SU-DHL-6 (cell line): ENCODE measurements at regions not wholly inside any gene's neighbourhood (a gene's known extent, or its start where the extent isn't known, plus 50 kb on each side); places are given as distances from the start of the nearest gene placed in this dataset.

Experiments
- H2AFZ ChIP-seq: fragments of 200-600 bp; sonication (generic); 2 replicates; pipeline ENCODE4 v1.6.1; 2014; ENCODE audit warnings: low read depth, mild to moderate bottlenecking, moderate library complexity, mixed read lengths, antibody characterized with exemption, low read length; ENCODE audit not compliant: severe bottlenecking
- H3F3A ChIP-seq: fragments of 200-600 bp; shearing (Covaris generic); 2 replicates; pipeline ENCODE4 v1.6.0; 2016; ENCODE audit warnings: antibody characterized with exemption, mild to moderate bottlenecking; ENCODE audit not compliant: insufficient read depth
- H3K27ac ChIP-seq: fragments of 200-600 bp; sonication (generic); 2 replicates; pipeline ENCODE4 v1.5.1; 2016; ENCODE audit warnings: low read depth, mild to moderate bottlenecking, low read length, moderate library complexity, mixed read lengths
- H3K27me3 ChIP-seq: fragments of 200-600 bp; sonication (generic), shearing (Covaris generic); 2 replicates; pipeline ENCODE4 v1.6.0; 2014; ENCODE audit warnings: mild to moderate bottlenecking, low read length
- H3K36me3 ChIP-seq: fragments of 200-600 bp; sonication (generic); 2 replicates; pipeline ENCODE4 v1.6.1; 2014; ENCODE audit warnings: mild to moderate bottlenecking, low read length, mixed read lengths
- H3K4me2 ChIP-seq: fragments of 300-600, 200-600 bp; shearing (Covaris generic), sonication (generic); 2 replicates; pipeline ENCODE4 v1.6.0; 2014; ENCODE audit warnings: low read length, low read depth, mild to moderate bottlenecking; ENCODE audit not compliant: poor library complexity, severe bottlenecking
- H3K4me3 ChIP-seq: fragments of 200-600 bp; sonication (generic); 2 replicates; pipeline ENCODE4 v1.5.1; 2014; ENCODE audit warnings: antibody characterized with exemption, low read length, mild to moderate bottlenecking, mixed read lengths; ENCODE audit not compliant: insufficient read depth, poor library complexity, severe bottlenecking
- H3K79me2 ChIP-seq: fragments of 200-600 bp; sonication (generic); 2 replicates; pipeline ENCODE4 v1.6.1; 2014; ENCODE audit warnings: mild to moderate bottlenecking, low read length, moderate library complexity; ENCODE audit not compliant: insufficient read depth
- H3K9ac ChIP-seq: fragments of 200-600 bp; sonication (generic); 2 replicates; pipeline ENCODE4 v1.7.0; 2014; ENCODE audit warnings: mild to moderate bottlenecking, low read length
- H3K9me2 ChIP-seq: fragments of 200-600 bp; sonication (generic); replicated peaks from 2 replicates; pipeline ENCODE4 v1.6.1; 2014; ENCODE audit warnings: low read length; ENCODE audit not compliant: insufficient read depth
- H3K9me3 ChIP-seq: fragments of 200-600 bp; sonication (generic); 2 replicates; pipeline ENCODE4 v1.6.1; 2014; ENCODE audit warnings: low read length, mixed read lengths; ENCODE audit not compliant: insufficient read depth
- H4K20me1 ChIP-seq: fragments of 200-600 bp; sonication (generic); 2 replicates; pipeline ENCODE4 v1.6.1; 2014; ENCODE audit warnings: low read depth, mild to moderate bottlenecking, antibody characterized with exemption, low read length, moderate library complexity, mixed read lengths
- CTCF ChIP-seq: fragments of 200-600 bp; sonication (generic); IDR thresholded peaks from one replicate; pipeline ENCODE4 v1.5.1; 2017; ENCODE audit warnings: antibody characterized with exemption, mild to moderate bottlenecking, low read length, moderate library complexity; ENCODE audit not compliant: insufficient read depth, poor library complexity, severe bottlenecking
- EZH2phosphoT487 ChIP-seq: fragments of 200-600 bp; sonication (generic), shearing (Covaris generic); conservative IDR thresholded peaks from 2 replicates; pipeline ENCODE4 v1.6.1; 2018; ENCODE audit warnings: mild to moderate bottlenecking, antibody characterized with exemption, low read length, moderate library complexity, mixed read lengths

- H3K79me2 ChIP-seq, result no peaks in the 10 kb centered on the region
- no peaks in the 10 kb centered on the region for H3K27me3 ChIP-seq
- no peaks in the 10 kb centered on the region for H3K36me3 ChIP-seq
- H3F3A ChIP-seq, result no peaks in the 10 kb centered on the region
- H3K9me2 ChIP-seq, result no peaks in the 10 kb centered on the region
- H3K4me3 ChIP-seq, result no peak overlapping the region
- no peak overlapping the region for H3K9ac ChIP-seq
- no peaks in the 10 kb centered on the region for H3K9me3 ChIP-seq
- H2AFZ ChIP-seq, result no peak overlapping the region
- no peak for TF ChIP-seq EZH2phosphoT487
- TF ChIP-seq CTCF, result no peak
- no peak overlapping the region for H3K4me2 ChIP-seq
- no peaks in the 10 kb centered on the region for H4K20me1 ChIP-seq
- no peak overlapping the region for H3K27ac ChIP-seq
These were observed 220.3 kb upstream of the VEGFC start for GRCh38 chr4:177012918-177013545.

- TF ChIP-seq EZH2phosphoT487, result no peak
- Histone ChIP-seq H4K20me1 (no peaks in the 10 kb centered on the region), H3K9me2 (no peaks in the 10 kb centered on the region), H3K27me3 (no peaks in the 10 kb centered on the region), H3K36me3 (no peaks in the 10 kb centered on the region), H3K9ac (no peak overlapping the region), H3K4me3 (no peak overlapping the region), H3K9me3 (no peaks in the 10 kb centered on the region), H3K27ac (no peak overlapping the region), H2AFZ (no peak overlapping the region), H3K4me2 (no peak overlapping the region), H3K79me2 (no peaks in the 10 kb centered on the region), H3F3A (no peaks in the 10 kb centered on the region)
These were observed 223.9 kb upstream of the VEGFC start for GRCh38 chr4:177016541-177017141.

GRCh38 chr4:177023951-177024350 lies 231.2 kb upstream of the VEGFC start:
- Histone ChIP-seq H3K4me2 (no peak overlapping the region), H3K27me3 (no peaks in the 10 kb centered on the region), H3K4me3 (no peak overlapping the region), H2AFZ (no peak overlapping the region), H3K27ac (no peak overlapping the region), H3F3A (no peaks in the 10 kb centered on the region), H3K79me2 (no peaks in the 10 kb centered on the region), H4K20me1 (no peaks in the 10 kb centered on the region), H3K36me3 (no peaks in the 10 kb centered on the region), H3K9ac (no peak overlapping the region), H3K9me3 (no peaks in the 10 kb centered on the region), H3K9me2 (no peaks in the 10 kb centered on the region)
- TF ChIP-seq CTCF, result no peak
- no peak for TF ChIP-seq EZH2phosphoT487

GRCh38 chr4:177032341-177032740 lies 239.6 kb upstream of the VEGFC start:
- Histone ChIP-seq H3K27me3 (no peaks in the 10 kb centered on the region), H3K27ac (no peak overlapping the region), H3K4me2 (no peak overlapping the region), H3K79me2 (no peaks in the 10 kb centered on the region), H3K9ac (no peak overlapping the region), H3K4me3 (no peak overlapping the region), H2AFZ (no peak overlapping the region), H3F3A (no peaks in the 10 kb centered on the region), H4K20me1 (no peaks in the 10 kb centered on the region), H3K9me3 (no peaks in the 10 kb centered on the region), H3K9me2 (no peaks in the 10 kb centered on the region), H3K36me3 (no peaks in the 10 kb centered on the region)
- TF ChIP-seq EZH2phosphoT487 (no peak), CTCF (no peak)
